Stimulated activated CD4-positive, alpha-beta T cell treated with anti-CD3 and anti-CD28 coated beads, Interleukin-1b, Interleukin-23, amount 100 ng/mL, for 4 hours (primary cell): ENCODE measurements at regions not wholly inside any gene's neighbourhood (a gene's known extent, or its start where the extent isn't known, plus 50 kb on each side); places are given as distances from the start of the nearest gene placed in this dataset.
"Not testable (repeated sequence)": the region's sequence is repeated elsewhere in the genome, so short reads cannot be mapped to it uniquely, and the experiment has no call there.

Experiments used
- DNase-seq, 2 donors: peaks; one replicate each; pipeline ENCODE4 v3.0.0-alpha.2; 2020; ENCODE audit warnings: low read depth in 2 of 2

GRCh38 chr14:71780075-71780474 lies 152.2 kb upstream of the RGS6 start:
- no peak for DNase-seq

- DNase-seq, result no peak
Measured at GRCh38 chr14:71780822-71781221, 151.4 kb upstream of the RGS6 start.

DNA sequence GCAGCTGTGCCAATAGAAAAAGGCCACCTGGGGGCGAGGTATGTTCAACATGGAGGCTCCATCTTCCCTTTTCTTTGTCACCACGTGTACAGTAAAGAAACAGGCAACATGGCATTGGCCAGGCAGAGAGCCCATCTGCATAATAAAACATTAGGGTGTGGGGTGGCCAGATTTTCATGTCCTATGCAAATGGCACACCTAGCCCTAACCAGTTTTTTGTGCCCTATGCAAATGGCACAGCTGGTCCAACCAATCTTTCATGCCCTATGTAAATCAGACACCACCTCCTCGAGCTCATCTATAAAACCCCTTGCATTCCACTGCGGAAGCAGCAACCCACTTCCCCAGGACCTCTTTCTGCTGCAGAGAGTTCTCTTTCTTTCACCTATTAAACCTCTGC lies 149.1 kb upstream of the RGS6 start:
- DNase-seq, result no peak

- no peak for DNase-seq
Measured at GRCh38 chr14:71783786-71784185, 148.4 kb upstream of the RGS6 start.

DNA sequence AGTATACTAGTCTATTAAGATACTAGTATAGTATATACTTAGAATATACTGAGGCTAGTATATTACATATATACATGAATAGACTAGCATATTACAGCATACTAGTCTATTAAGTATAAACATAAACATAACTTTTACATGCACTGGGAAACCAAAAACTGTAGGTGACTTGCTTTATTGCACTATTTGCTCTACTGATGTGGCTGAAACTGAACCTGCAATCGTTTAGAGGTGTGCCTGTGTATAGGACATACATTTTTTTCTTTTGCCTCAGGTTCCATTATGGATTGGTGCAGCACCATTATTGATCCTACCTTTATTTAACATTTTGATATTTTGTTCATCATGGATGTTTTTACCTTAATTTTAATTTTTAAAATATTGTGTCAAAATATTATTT lies 143.2 kb upstream of the RGS6 start:
- DNase-seq, result no peak

DNA sequence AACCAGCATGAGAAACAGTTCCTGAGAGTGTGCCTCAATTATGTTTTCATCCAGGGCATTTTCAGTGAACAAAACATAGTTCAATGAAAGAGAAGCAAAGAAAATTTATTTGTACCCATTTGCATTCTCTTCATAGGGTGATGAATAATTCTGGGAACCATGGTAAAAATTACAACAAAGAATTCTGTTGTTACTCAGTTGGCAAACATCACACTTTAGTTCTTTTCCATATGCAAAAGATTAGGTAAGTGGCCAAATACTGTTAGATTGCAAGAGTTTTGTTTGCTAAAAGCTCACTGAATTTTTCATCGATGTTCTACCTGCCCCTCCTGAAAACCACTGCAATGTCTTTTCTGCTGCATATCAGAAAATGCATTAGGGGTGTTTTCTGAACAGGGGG lies 132.4 kb upstream of the RGS6 start:
- DNase-seq, result no peak

DNA sequence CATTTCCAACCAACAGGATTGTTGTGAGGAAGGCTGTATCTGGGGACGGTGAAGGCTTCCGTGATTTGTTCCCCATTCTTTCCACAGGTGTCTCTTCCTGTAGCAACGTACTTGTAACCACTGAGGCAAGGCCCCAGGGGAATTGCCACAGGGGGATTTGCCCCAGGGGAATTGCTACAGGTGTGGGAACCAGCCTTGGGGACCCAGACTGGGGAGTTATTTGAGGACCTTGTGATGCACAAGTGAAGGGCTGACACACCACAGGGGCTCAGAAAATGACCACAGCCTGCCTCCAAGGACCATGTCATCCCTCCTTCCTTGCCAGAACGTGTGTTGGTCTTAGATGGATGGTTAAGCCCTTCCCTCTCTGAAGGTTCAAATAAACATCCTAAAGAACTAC lies 131.4 kb upstream of the RGS6 start:
- no peak for DNase-seq

DNA sequence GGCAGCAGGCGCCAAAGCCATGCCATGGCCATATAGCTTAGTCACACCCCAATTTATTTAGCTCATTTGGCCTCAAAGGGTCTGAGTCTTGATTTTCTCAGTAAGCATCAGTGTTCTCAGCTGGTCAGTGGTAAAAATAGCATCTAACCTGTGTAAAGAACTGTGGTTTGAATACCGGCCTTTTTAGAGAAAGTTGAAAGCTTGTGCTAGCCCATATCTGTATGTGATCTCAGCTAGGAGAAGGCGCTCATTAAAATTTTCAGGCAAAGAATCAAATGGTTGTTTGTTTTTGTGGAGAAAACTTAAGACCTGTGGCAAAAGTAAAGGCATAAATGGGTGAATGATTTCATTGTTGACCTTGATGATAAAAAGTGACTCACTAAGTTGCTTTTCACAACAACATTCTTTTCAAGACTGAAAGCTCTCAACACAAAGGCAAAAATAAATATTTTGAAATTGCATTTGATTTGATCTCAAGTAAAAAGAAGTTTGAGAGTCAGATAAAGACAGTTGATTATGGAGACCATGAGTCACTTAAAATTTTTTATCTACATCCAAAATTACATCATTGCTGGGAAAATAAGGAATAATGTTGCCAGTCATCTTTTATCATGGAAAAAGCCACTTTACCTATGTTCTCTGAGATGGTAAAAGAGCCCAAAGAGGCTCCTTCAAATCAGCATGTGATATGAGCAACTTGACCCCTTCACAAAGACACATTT lies 128.5 kb upstream of the RGS6 start:
- DNase-seq, result no peak

DNA sequence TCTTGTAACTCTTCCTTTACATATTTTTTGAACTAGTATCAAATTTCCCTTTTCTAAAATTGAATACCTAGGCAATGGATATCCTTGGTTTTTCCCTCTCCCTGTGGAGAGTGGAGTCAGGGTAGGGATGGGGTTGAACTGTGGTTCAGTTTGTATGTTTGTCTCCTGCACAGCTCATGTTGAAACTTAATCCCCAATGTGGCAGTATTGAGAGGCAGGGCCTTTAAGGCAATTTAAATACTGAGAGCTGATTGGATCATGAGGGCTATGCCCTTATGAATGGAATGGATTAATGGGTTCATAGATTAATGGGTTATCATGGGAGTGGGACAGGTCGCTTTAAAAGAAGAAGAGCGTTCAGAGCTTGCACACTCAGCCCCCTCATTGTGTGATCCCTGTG lies 127.2 kb upstream of the RGS6 start:
- DNase-seq, result no peak

GRCh38 chr14:71807049-71807448 lies 125.2 kb upstream of the RGS6 start:
- not testable (repeated sequence) for DNase-seq

DNA sequence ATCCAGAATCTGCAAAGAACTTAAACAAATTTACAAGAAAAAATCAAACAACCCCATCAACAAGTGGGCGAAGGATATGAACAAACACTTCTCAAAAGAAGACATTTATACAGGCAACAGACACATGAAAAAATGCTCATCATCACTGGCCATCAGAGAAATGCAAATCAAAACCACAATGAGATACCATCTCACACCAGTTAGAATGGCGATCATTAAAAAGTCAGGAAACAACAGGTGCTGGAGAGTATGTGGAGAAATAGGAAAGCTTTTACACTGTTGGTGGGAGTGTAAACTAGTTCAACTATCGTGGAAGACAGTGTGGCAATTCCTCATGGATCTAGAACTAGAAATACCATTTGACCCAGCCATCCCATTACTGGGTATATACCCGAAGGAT lies 121.4 kb upstream of the RGS6 start:
- DNase-seq, result not testable (repeated sequence)

DNA sequence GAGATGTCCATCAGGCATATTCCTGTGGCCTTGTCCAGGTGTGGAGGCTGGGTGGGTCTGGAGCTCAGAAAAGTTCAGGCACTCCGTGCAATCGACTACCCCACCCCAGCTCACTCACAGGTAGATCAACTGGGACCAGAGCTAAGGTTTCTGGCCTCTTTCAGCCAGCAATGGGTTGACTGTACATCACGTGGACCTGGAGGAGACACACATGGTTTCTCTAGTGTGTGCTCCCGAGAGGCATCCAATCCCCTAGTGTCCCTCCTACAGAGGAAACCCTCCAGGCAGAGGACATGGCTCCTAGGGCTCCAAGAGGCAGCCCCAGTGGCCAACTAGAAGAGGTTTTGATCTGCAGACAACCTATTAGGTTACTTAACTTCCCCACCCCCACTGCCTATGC lies 119.5 kb upstream of the RGS6 start:
- no peak for DNase-seq

GRCh38 chr14:71815110-71815509 lies 117.1 kb upstream of the RGS6 start:
- no peak for DNase-seq

- DNase-seq, result no peak
Measured at GRCh38 chr14:71824816-71825215, 107.4 kb upstream of the RGS6 start.

GRCh38 chr14:71833476-71833875 lies 98.8 kb upstream of the RGS6 start:
- no peak for DNase-seq

DNA sequence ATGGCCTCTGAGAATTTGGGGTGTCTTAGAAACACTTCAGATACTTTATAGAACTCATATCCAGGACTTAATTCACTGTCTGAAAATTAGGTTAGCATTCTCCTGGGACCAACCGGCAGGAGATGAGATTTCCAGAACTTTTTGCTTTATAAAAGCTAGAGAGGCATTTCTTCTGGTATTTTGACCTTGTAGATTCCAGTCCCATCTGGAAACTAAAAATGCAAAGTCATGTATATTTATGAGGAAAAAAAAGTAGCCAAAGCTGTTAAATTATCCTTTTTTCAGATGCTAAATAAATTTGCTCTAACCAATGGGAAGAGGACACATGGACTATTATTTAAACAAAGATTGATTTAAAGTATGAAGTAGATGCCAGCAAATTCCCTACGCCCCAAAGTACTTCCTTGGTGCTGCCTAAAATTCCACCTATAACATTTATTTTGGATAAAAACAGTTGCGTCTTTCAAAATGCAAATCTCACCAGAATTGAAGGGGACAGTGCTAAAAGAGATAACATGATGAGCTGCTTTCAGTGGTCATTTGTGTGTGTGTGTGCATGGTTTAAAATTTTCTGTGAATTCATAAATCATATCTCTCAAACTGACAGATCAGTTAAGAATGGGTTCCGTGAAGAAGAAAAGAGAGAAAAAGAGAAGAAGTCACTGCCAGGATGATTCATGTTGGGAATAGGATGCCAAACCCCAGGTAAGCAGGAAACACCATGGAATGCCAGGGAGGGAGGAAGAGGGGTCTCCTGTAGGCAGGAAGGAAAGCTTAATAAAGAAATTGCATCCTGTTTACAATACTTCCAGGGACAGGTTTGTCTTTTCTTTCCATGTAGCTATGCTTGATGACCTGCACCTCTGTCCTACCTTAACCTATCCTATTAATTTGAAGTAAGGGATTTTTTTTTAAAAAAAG lies 97.7 kb upstream of the RGS6 start:
- no peak for DNase-seq

DNA sequence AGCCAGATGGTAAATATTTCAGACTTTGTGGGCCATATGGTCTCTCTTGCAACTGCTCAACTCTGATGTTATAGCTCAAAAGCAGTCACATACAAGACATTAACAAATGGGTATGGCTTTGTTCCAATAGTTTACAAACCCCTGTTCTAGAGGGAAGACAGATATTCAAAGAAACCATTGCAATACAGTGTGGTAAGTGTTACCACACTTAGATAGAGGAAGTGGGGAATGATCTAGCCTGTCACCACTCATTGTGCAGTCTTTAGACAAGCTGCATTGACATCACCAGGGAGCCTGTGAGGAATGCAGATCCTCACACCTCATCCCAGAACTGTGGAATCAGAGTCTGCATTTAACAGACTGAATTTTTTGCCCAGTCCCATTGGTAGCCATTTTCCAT lies 80.0 kb upstream of the RGS6 start:
- DNase-seq, result no peak

- peak; percentile 13 to 48 for DNase-seq
Measured at GRCh38 chr14:71855399-71856036, 76.7 kb upstream of the RGS6 start.

DNA sequence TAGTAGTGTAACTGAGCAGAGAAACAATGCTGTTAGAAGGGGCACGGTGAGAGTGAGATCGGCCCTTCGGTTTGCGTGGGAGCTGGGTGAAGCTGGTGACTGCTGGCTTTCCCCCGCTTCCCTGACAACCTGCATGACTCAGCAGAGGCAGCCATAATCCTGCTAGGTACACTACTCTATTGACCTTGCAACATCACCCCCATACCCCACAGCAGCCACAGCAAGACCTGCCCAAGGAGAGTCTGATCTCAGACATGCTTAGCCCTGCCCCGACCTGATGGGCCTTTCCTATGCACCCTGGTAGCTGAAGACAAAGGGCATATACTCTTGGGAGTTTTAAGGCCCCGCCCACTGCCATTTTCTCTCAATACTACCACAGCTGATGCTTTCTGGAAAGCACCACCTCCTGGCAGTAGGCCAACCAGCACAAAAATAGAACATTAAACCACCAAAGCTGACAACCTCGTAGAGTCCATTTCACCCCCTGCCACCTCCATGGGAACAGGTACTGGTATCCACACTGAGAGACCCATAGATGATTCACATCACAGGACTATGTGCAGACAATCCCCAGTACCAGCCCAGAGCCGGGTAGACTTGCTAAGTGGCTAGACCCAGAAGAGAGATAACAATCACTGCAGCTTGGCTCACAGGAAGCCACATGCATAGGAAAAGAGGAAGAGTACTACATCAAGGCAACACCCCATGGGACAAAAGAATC lies 75.9 kb upstream of the RGS6 start:
- no peak for DNase-seq

GRCh38 chr14:71863049-71863448 lies 69.2 kb upstream of the RGS6 start:
- DNase-seq, result no peak

GRCh38 chr14:71863766-71864165 lies 68.5 kb upstream of the RGS6 start:
- DNase-seq, result no peak
